ENCODE measurements at regions not wholly inside any gene's neighbourhood (a gene's known extent, or its start where the extent isn't known, plus 50 kb on each side); places are given as distances from the start of the nearest gene placed in this dataset.

GRCh38 chr4:78660559-78660958 lies 109.0 kb downstream of the ANXA3 start:
- Histone ChIP-seq H2AFZ (ENCODE audit: low read length) (no peak overlapping the region), H3K9ac (ENCODE audit: low read length) (no peak overlapping the region), H3K9me2 (ENCODE audit: low read depth, low read length) (no peaks in the 10 kb centered on the region), H3K4me1 (ENCODE audit: insufficient read depth, low read length, severe bottlenecking) (peaks cover 8% of the 10 kb centered on the region), H3K4me3 (ENCODE audit: low read depth, low read length, poor library complexity, severe bottlenecking) (no peak overlapping the region), H3K27ac (ENCODE audit: low read depth, low read length, poor library complexity, severe bottlenecking) (no peak overlapping the region), H4K20me1 (ENCODE audit: insufficient read depth, low read length) (no peaks in the 10 kb centered on the region), H3K27me3 (ENCODE audit: insufficient read depth, low read length) (no peaks in the 10 kb centered on the region), H3F3A (ENCODE audit: insufficient read depth, low read length) (no peaks in the 10 kb centered on the region), H3K36me3 (ENCODE audit: insufficient read depth, low read length) (no peaks in the 10 kb centered on the region), H3K9me3 (ENCODE audit: low read length) (no peaks in the 10 kb centered on the region), H3K79me2 (ENCODE audit: insufficient read depth, low read length) (no peaks in the 10 kb centered on the region), H3K4me2 (ENCODE audit: low read length) (no peak overlapping the region)
- TF ChIP-seq EZH2 (IDR thresholded peaks at IDR 0.05; ENCODE audit: borderline replicate concordance, low read length) = no peak
- TF ChIP-seq CTCF (IDR thresholded peaks at IDR 0.05; ENCODE audit: low read length) = no peak

DNA sequence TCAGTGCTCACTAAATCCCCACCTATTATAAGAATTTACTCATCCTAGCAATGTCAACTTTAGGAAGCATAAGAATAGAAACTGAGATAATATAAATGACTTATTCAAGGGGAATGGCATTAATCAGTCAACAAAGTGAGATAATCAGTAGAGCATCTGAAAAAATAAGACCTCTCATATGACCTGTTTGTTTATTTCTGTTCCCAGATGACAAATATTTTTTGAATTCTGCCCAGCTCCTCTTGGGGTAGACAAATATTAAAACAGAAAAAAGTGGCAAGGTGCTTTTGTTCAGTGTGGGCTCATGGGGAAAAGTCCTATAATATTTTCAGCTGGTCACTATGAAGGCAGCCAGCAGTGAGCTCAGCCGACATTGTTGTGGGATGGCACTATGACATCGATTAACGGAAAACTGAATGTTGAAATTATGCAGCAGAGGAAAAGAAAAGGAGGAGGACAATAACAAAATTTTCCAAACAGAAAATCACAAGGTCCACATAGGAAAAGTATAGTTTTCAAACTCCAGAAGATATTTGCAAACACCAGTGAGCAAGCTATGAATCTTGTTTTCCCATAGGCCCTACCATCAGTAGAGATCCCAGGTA lies 109.6 kb downstream of the ANXA3 start:
- H3K9me3 ChIP-seq (ENCODE audit: low read length) = no peaks in the 10 kb centered on the region
- no peaks in the 10 kb centered on the region for H3K79me2 ChIP-seq (ENCODE audit: insufficient read depth, low read length)
- no peak overlapping the region for H3K4me3 ChIP-seq (ENCODE audit: low read depth, low read length, poor library complexity, severe bottlenecking)
- no peak overlapping the region for H3K27ac ChIP-seq (ENCODE audit: low read depth, low read length, poor library complexity, severe bottlenecking)
- no peak overlapping the region for H3K9ac ChIP-seq (ENCODE audit: low read length)
- no peaks in the 10 kb centered on the region for H3F3A ChIP-seq (ENCODE audit: insufficient read depth, low read length)
- peaks cover 8% of the 10 kb centered on the region for H3K4me1 ChIP-seq (ENCODE audit: insufficient read depth, low read length, severe bottlenecking)
- H3K36me3 ChIP-seq (ENCODE audit: insufficient read depth, low read length) = no peaks in the 10 kb centered on the region
- no peaks in the 10 kb centered on the region for H4K20me1 ChIP-seq (ENCODE audit: insufficient read depth, low read length)
- H3K27me3 ChIP-seq (ENCODE audit: insufficient read depth, low read length) = no peaks in the 10 kb centered on the region
- H3K4me2 ChIP-seq (ENCODE audit: low read length) = no peak overlapping the region
- H3K9me2 ChIP-seq (ENCODE audit: low read depth, low read length) = no peaks in the 10 kb centered on the region
- no peak for TF ChIP-seq EZH2 (IDR thresholded peaks at IDR 0.05; ENCODE audit: borderline replicate concordance, low read length)
- TF ChIP-seq CTCF (IDR thresholded peaks at IDR 0.05; ENCODE audit: low read length) = no peak
- no peak overlapping the region for H2AFZ ChIP-seq (ENCODE audit: low read length)

- Histone ChIP-seq H4K20me1 (ENCODE audit: insufficient read depth, low read length) (no peaks in the 10 kb centered on the region), H2AFZ (ENCODE audit: low read length) (no peak overlapping the region), H3K79me2 (ENCODE audit: insufficient read depth, low read length) (no peaks in the 10 kb centered on the region), H3K4me3 (ENCODE audit: low read depth, low read length, poor library complexity, severe bottlenecking) (no peak overlapping the region), H3K9me2 (ENCODE audit: low read depth, low read length) (no peaks in the 10 kb centered on the region), H3K9me3 (ENCODE audit: low read length) (no peaks in the 10 kb centered on the region), H3K27me3 (ENCODE audit: insufficient read depth, low read length) (no peaks in the 10 kb centered on the region), H3K4me1 (ENCODE audit: insufficient read depth, low read length, severe bottlenecking) (peaks cover 3% of the 10 kb centered on the region), H3K4me2 (ENCODE audit: low read length) (no peak overlapping the region), H3K27ac (ENCODE audit: low read depth, low read length, poor library complexity, severe bottlenecking) (no peak overlapping the region), H3K36me3 (ENCODE audit: insufficient read depth, low read length) (no peaks in the 10 kb centered on the region), H3K9ac (ENCODE audit: low read length) (no peak overlapping the region), H3F3A (ENCODE audit: insufficient read depth, low read length) (no peaks in the 10 kb centered on the region)
- no peak for TF ChIP-seq CTCF (IDR thresholded peaks at IDR 0.05; ENCODE audit: low read length)
- no peak for TF ChIP-seq EZH2 (IDR thresholded peaks at IDR 0.05; ENCODE audit: borderline replicate concordance, low read length)
Measured at GRCh38 chr4:78661921-78662521, 110.5 kb downstream of the ANXA3 start.
